Rectal smooth muscle tissue (tissue), 1 donor: ENCODE measurements at regions not wholly inside any gene's neighbourhood (a gene's known extent, or its start where the extent isn't known, plus 50 kb on each side); places are given as distances from the start of the nearest gene placed in this dataset.

Experiments used
- H3K27ac ChIP-seq: one replicate; pipeline ENCODE4 v1.7.0; 2013; ENCODE audit warnings: low read depth, low read length, inconsistent platforms
- H3K27me3 ChIP-seq: one replicate; pipeline ENCODE4 v1.7.0; 2013; ENCODE audit warnings: low read length; ENCODE audit not compliant: control insufficient read depth, insufficient read depth
- H3K36me3 ChIP-seq: one replicate; pipeline ENCODE4 v1.7.0; 2013; ENCODE audit warnings: low read length; ENCODE audit not compliant: control insufficient read depth, insufficient read depth
- H3K4me1 ChIP-seq: one replicate; pipeline ENCODE4 v1.7.0; 2013; ENCODE audit warnings: low read length; ENCODE audit not compliant: control insufficient read depth, insufficient read depth
- H3K4me3 ChIP-seq: one replicate; pipeline ENCODE4 v1.7.0; 2013; ENCODE audit warnings: low read length
- H3K9ac ChIP-seq: one replicate; pipeline ENCODE4 v1.7.0; 2013; ENCODE audit warnings: low read length

GRCh38 chr2:862731-863466 is 87.8 kb upstream of the SNTG2 start:
- no peak overlapping the region for H3K27ac ChIP-seq
- H3K36me3 ChIP-seq: no peaks in the 10 kb centered on the region
- H3K9ac ChIP-seq: no peak overlapping the region
- H3K4me1 ChIP-seq: no peaks in the 10 kb centered on the region
- no peaks in the 10 kb centered on the region for H3K27me3 ChIP-seq
- no peak overlapping the region for H3K4me3 ChIP-seq

- H3K36me3 ChIP-seq: no peaks in the 10 kb centered on the region
- no peak overlapping the region for H3K27ac ChIP-seq
Observed at GRCh38 chr2:862355-862687, 88.3 kb upstream of the SNTG2 start.

GRCh38 chr2:861655-862354 is 88.8 kb upstream of the SNTG2 start:
- H3K27me3 ChIP-seq: no peaks in the 10 kb centered on the region
- no peak overlapping the region for H3K4me3 ChIP-seq
- no peaks in the 10 kb centered on the region for H3K4me1 ChIP-seq
- H3K36me3 ChIP-seq: no peaks in the 10 kb centered on the region
- no peak overlapping the region for H3K27ac ChIP-seq
- H3K9ac ChIP-seq: no peak overlapping the region

More at GRCh38 chr2:862355-862687, 88.3 kb upstream of the SNTG2 start:
- Histone ChIP-seq H3K4me3 (no peak overlapping the region), H3K4me1 (no peaks in the 10 kb centered on the region), H3K9ac (no peak overlapping the region), H3K27me3 (no peaks in the 10 kb centered on the region)

DNA sequence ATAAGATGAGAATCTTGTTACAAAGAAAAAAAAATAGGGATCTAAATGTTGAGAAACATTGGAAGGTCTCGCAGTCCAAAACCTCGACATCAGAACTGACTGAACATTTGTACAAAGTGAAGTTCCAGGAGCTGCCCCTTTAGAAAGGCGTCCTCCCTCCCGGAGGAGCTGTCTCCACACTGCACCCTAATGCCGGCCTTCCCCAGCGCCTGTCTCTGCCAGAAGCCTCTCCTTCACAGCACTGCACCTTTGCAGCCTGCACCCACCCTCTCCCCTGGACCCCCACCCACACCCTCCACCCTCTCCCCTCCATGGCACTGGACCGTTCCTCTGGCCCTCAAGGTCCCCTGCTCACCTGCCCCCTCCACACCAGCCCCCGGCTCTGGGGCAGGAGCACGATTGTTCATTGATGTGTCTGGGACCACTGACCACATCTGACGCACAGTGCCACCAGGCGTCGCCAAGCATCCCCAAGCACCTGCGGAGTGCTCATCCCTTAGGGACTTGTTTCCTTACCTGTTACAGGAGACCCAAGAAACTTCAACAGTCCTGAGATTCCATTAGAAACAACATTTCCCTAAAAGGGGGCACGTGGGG is 90.3 kb upstream of the SNTG2 start:
- H3K27ac ChIP-seq: no peak overlapping the region

GRCh38 chr2:858646-859045 is 92.0 kb upstream of the SNTG2 start:
- no peak overlapping the region for H3K27ac ChIP-seq
- H3K36me3 ChIP-seq: no peaks in the 10 kb centered on the region
- no peak overlapping the region for H3K4me3 ChIP-seq
- H3K9ac ChIP-seq: no peak overlapping the region
- H3K4me1 ChIP-seq: no peaks in the 10 kb centered on the region
- no peaks in the 10 kb centered on the region for H3K27me3 ChIP-seq

More for the DNA sequence above, 90.3 kb upstream of the SNTG2 start:
- Histone ChIP-seq H3K9ac (no peak overlapping the region), H3K4me3 (no peak overlapping the region), H3K36me3 (no peaks in the 10 kb centered on the region), H3K4me1 (no peaks in the 10 kb centered on the region), H3K27me3 (no peaks in the 10 kb centered on the region)

- H3K36me3 ChIP-seq: no peaks in the 10 kb centered on the region
- H3K27ac ChIP-seq: no peak overlapping the region
- no peaks in the 10 kb centered on the region for H3K4me1 ChIP-seq
- no peak overlapping the region for H3K9ac ChIP-seq
- H3K27me3 ChIP-seq: no peaks in the 10 kb centered on the region
- no peak overlapping the region for H3K4me3 ChIP-seq
Observed at GRCh38 chr2:857937-858336, 92.7 kb upstream of the SNTG2 start.

DNA sequence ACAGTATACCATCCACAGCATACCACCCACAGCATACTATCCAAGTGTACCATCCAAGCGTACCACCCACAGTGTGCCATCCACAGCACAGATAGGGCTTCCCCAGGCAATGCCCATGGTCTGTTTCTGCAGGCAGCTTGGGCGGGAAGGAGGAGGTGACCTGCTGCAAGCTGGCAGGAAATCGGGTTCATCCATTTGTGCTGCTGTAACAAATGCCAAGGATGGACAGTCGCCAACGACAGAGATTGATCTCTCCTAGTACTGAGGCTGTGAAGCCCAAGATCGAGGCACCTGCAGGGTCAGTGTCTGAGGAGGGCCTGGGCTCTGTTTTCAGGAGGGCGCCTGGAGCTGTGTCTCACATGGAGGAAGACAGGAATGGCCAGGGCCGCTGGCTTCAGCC is 93.6 kb upstream of the SNTG2 start:
- no peaks in the 10 kb centered on the region for H3K27me3 ChIP-seq
- no peak overlapping the region for H3K27ac ChIP-seq
- H3K4me3 ChIP-seq: no peak overlapping the region
- no peak overlapping the region for H3K9ac ChIP-seq
- H3K4me1 ChIP-seq: no peaks in the 10 kb centered on the region
- H3K36me3 ChIP-seq: no peaks in the 10 kb centered on the region

GRCh38 chr2:856456-856855 is 94.2 kb upstream of the SNTG2 start:
- no peaks in the 10 kb centered on the region for H3K4me1 ChIP-seq
- H3K27me3 ChIP-seq: no peaks in the 10 kb centered on the region
- no peak overlapping the region for H3K9ac ChIP-seq
- H3K27ac ChIP-seq: no peak overlapping the region
- no peak overlapping the region for H3K4me3 ChIP-seq
- no peaks in the 10 kb centered on the region for H3K36me3 ChIP-seq

DNA sequence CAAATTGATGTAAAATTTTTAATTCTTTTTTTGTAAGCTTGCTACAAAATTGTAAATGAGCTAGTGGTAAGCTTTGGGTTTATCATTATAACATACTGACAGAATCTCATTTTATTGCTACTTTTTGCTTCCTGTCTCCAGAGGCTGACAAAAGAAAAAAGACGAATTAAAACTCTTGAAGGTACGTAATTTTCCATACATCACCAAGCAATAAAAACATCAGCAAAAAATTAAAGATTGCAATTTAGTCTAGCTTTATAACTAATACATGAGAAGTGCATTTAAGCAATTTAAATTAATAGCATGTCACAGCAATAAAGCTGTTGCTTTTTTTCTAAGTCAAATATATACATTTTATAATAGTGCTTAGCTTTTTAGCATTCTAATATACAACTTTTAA is 94.6 kb upstream of the SNTG2 start:
- H3K27ac ChIP-seq: no peak overlapping the region
- no peaks in the 10 kb centered on the region for H3K27me3 ChIP-seq
- H3K9ac ChIP-seq: no peak overlapping the region
- H3K36me3 ChIP-seq: no peaks in the 10 kb centered on the region
- H3K4me1 ChIP-seq: no peaks in the 10 kb centered on the region
- no peak overlapping the region for H3K4me3 ChIP-seq

DNA sequence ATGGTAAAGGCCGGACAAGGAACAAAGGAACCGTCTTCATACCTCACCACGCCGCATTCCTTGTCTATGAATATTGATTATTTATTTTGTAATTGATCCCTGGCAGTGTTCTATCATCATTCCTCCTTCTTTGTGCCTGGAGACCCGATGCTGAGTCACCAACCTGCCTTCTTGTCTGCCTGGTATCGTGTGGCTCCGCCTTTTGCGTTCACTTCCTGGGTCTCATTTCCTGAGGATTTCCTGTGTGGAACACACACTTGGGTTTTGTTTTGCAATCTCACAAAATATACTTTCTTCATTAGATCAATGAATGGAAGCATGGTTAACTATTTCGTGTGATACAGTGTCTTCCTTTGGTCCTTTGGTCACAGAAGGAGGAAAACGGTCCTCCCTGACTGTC is 95.5 kb upstream of the SNTG2 start:
- Histone ChIP-seq H3K9ac (no peak overlapping the region), H3K4me1 (no peaks in the 10 kb centered on the region), H3K36me3 (no peaks in the 10 kb centered on the region), H3K27me3 (no peaks in the 10 kb centered on the region), H3K4me3 (no peak overlapping the region), H3K27ac (no peak overlapping the region)

- H3K36me3 ChIP-seq: no peaks in the 10 kb centered on the region
- no peaks in the 10 kb centered on the region for H3K4me1 ChIP-seq
- no peak overlapping the region for H3K9ac ChIP-seq
- no peak overlapping the region for H3K4me3 ChIP-seq
- no peak overlapping the region for H3K27ac ChIP-seq
- no peaks in the 10 kb centered on the region for H3K27me3 ChIP-seq
Observed at GRCh38 chr2:854460-854859, 96.2 kb upstream of the SNTG2 start.

GRCh38 chr2:853203-853870 is 97.3 kb upstream of the SNTG2 start:
- no peak overlapping the region for H3K27ac ChIP-seq
- H3K36me3 ChIP-seq: no peaks in the 10 kb centered on the region
- no peak overlapping the region for H3K9ac ChIP-seq
- H3K27me3 ChIP-seq: no peaks in the 10 kb centered on the region
- no peaks in the 10 kb centered on the region for H3K4me1 ChIP-seq
- no peak overlapping the region for H3K4me3 ChIP-seq
